Urothelium cell line (cell line): ENCODE measurements at regions not wholly inside any gene's neighbourhood (a gene's known extent, or its start where the extent isn't known, plus 50 kb on each side); places are given as distances from the start of the nearest gene placed in this dataset.

Source experiments
- DNase-seq: peaks from one replicate; pipeline ENCODE4 v3.0.0; 2011; ENCODE audit warnings: low spot score, mixed read lengths
- FAIRE-seq: peaks from 2 replicates; lab custom pipeline; 2011; peaks lifted over from hg19 to GRCh38; lab: Jason Lieb, UNC

- DNase-seq (no peak), FAIRE-seq (no peak)
Observed at GRCh38 chr10:6665847-6666246, 85.8 kb upstream of the PRKCQ start.

GRCh38 chr10:6660460-6660859 is 80.4 kb upstream of the PRKCQ start:
- DNase-seq, result no peak
- no peak for FAIRE-seq

- DNase-seq (no peak), FAIRE-seq (no peak)
Observed at GRCh38 chr10:6659451-6659850, 79.4 kb upstream of the PRKCQ start.

DNA sequence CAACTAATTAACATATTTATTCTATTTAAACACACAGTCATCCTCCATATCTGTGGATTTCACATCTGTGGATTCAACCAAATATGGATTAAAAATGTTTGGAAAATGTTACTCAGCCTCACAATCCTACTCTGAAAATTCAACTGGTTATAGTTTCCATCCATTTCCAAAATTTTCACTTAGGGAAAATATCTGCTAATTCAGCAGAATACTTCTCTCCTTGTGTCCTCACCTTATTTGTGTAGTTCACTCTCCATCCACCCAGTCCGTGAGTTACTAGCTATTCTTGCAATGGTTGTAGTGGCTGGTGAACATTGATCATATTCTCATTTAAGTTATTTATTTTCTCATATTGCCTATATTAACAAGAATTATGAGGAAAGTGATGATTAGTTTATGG is 77.6 kb upstream of the PRKCQ start:
- FAIRE-seq, result no peak
- DNase-seq, result no peak

DNA sequence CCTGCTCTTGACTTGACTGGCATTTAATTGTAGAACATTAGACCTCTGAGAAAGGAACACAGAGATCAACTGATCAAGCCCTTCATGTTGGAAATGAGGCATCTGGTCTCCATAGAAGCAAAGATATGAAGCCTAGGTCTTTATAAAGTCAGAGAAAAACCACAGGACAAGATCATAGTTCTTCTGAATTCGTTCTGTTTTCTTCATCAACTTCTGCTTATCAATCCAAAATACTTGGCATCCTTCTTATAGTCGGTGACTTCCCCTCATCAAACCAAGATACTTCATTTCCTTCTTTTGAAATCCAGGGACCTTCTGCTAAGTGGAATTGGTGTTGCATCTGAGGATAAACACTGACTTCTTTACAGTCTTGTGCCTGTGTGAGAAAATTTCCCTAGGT is 77.1 kb upstream of the PRKCQ start:
- DNase-seq (no peak), FAIRE-seq (no peak)

- no peak for DNase-seq
Observed at GRCh38 chr10:6654571-6654970, 74.5 kb upstream of the PRKCQ start.

DNA sequence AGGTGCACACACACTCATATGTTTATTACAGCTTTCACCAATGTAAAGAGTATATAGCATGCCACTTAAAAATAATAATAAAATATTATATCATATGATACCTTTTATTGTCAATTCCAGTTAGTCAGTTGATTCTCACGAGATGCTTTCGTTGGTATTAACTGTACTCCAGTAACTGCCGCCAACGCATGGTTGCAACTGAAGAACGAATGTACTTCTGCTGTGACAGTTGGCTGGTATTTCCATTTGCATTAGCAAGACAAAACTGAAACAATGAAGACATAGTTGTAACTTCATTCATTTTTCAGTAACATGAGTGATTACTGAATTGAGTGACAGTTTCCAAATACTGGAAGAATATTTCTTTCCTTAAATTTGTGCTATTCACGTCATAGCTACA is 70.5 kb upstream of the PRKCQ start:
- FAIRE-seq (no peak), DNase-seq (no peak)

More at GRCh38 chr10:6654571-6654970, 74.5 kb upstream of the PRKCQ start:
- no peak for FAIRE-seq

DNA sequence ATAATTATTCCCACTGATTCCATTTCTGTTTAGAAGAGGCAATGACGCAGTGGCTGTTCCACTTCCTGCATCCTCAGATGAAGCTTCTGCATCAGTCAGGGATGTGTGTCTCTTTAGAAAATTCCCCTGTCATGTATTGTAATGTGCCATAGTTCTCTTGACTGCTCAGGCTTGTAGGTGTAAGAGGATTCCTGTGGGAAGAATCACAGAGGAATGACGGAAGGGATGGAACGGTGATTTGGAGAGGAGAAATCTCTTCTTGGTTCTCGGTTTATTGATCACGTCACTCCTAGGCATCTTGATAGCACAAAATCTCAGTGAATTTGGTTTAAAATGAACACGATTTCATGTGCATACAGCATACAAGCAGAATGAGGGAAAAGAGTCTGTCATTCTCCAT is 69.8 kb upstream of the PRKCQ start:
- FAIRE-seq (no peak), DNase-seq (no peak)

DNA sequence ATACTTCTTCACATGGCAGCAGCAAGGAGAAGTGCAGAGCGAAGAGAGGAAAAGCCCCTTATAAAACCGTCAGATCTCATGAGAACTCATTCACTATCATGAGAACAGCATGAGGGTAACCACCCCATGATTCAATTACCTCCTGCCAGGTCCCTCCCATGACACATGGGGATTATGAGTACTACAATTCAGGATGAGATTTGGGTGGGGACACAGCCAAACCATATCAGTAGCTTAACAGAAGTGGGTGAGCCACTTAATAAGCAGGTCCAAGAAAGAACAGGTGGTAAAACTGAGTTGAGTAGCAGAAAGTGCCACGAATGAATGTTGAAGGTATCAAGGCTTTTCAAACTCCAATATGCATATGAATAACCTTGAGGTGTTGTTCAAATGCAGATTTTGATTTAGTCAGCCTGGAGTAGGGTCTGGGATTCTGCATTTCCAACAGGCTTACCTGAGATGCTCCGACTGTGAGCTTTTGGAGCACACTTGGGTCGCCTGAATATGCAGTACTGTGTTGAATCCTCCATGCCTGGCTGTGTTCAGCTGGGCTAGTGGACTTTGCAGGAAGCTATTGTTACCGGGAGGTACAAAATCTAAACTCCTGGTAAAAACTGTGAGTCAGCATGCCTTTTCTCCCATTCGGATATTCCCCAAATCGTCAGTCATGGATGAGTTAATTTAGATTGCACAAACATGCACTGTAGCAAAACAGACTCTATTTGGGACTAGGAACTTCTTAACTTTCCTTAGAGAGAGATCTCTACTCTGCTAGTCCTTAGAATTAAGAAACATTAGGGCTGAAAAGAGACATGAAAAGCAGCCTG is 69.0 kb upstream of the PRKCQ start:
- FAIRE-seq, result no peak
- DNase-seq, result no peak

DNA sequence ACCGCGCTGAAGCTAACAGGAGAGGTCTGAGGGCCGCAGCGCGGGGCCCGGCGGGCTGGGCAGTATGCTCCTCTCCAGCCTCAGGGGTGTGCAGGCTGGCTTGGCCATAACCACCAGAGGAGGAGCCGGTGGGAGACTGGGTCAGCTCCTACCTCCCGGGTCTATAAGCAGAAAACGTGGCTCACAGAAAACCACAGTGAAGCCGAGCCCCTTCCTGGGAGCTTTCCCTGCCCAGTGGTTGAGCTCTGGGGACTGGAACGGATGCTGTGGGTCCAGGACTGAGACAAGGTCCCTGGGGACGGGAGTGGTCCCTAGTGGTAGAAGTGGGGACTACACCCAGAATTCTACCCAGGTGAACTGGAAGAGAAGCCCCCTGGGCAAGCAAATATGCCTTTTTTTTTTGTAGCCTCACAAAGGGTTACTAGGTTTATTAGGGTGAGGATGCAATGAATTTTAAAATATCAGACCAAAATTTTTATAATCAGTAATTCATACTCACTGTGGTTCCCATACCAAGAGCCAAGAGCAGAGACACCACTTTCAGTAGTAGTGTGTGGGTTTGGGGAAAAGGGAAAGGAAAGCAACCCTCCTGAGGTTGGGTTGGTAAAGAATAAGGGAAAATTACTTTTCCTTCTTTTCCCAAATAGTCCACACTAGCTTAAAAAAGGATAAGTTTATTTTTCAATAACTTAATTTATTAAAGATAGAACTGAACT is 67.9 kb upstream of the PRKCQ start:
- no peak for FAIRE-seq

GRCh38 chr10:6643962-6644361 is 63.9 kb upstream of the PRKCQ start:
- FAIRE-seq (no peak), DNase-seq (no peak)

More for the DNA sequence above, 67.9 kb upstream of the PRKCQ start:
- DNase-seq, result peak; percentile 59

DNA sequence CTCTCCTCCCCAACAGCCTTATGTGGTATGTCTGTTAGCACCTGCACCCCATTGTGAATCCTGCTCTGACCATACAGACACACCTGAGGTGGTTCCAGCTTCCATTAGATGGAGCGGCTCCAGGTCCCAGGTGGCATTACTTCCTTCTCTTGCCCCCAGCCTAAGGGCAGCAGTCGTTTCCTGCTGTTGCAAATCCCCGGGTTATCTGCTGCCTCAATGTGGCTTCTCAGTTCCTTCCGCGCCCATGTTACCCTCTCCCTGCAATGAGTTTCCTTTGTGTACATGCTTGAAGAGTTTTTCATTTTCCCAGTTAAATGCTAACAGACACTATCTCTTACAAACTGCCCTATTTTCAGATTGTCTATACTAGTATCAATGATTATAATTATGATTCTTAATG is 62.8 kb upstream of the PRKCQ start:
- DNase-seq (no peak), FAIRE-seq (no peak)

- DNase-seq, result no peak
- FAIRE-seq, result no peak
Observed at GRCh38 chr10:6640433-6641040, 60.5 kb upstream of the PRKCQ start.

DNA sequence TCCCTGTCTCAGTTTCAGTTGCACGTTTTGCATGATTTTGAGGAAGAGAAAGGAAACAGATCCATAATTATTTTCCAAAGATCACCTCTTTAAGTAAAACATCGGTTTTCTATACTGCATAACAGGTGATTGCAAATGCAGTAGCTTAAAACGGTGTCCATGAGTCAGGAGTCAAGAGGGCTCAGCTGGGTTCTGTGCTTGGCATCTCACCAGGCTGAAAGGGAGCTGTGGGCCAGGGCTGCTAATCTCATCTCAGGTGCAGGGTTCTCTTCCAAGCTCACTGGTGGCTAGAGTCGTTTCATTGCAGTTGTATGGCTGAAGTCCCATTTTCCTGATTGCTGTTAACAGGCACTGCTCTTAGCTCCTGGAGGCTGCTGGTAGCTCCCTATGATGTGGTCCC is 57.0 kb upstream of the PRKCQ start:
- DNase-seq, result no peak
- no peak for FAIRE-seq

DNA sequence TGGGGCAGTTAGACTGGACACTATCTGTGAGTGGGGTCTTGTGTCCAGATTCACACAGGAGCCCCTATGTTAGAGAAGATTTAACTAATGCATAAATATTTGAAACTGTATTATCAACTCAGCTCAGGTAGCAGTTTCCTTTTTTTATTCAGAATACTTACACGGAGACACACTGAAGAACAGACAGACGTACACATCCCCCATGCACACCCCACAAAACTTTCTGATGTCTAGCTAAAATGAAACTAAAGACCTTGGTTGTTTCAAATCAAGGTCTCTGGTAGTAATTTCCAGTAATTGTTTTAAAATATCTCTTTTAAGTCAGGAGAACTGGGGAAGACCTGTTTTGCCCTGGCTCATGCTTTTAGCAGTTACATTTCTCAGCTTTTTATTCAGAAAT is 55.7 kb upstream of the PRKCQ start:
- FAIRE-seq, result no peak

More for the DNA sequence above, 55.7 kb upstream of the PRKCQ start:
- no peak for DNase-seq
